Astrocyte of the spinal cord (primary cell): ENCODE measurements at regions not wholly inside any gene's neighbourhood (a gene's known extent, or its start where the extent isn't known, plus 50 kb on each side); places are given as distances from the start of the nearest gene placed in this dataset.

ENCODE experiments used
- DNase-seq: peaks from one replicate; pipeline ENCODE4 v3.0.0; 2011; ENCODE audit warnings: low read depth, low spot score
- H3K4me3 ChIP-seq: 2 replicates; pipeline ENCODE4 v1.5.1; 2011; ENCODE audit warnings: low read depth, mild to moderate bottlenecking, low read length, moderate library complexity
- in situ Hi-C: cut with HindIII; loops from 2 replicates; pipeline ENCODE4 v1.10.0; 2017; ENCODE audit warnings: low sequenced_read_pairs
- TF ChIP-seq, protein P1 (sequence below): IDR thresholded peaks from 2 replicates; pipeline ENCODE4 v1.5.1; 2012; ENCODE audit warnings: low read depth, mild to moderate bottlenecking, low read length, inconsistent platforms

DNA sequence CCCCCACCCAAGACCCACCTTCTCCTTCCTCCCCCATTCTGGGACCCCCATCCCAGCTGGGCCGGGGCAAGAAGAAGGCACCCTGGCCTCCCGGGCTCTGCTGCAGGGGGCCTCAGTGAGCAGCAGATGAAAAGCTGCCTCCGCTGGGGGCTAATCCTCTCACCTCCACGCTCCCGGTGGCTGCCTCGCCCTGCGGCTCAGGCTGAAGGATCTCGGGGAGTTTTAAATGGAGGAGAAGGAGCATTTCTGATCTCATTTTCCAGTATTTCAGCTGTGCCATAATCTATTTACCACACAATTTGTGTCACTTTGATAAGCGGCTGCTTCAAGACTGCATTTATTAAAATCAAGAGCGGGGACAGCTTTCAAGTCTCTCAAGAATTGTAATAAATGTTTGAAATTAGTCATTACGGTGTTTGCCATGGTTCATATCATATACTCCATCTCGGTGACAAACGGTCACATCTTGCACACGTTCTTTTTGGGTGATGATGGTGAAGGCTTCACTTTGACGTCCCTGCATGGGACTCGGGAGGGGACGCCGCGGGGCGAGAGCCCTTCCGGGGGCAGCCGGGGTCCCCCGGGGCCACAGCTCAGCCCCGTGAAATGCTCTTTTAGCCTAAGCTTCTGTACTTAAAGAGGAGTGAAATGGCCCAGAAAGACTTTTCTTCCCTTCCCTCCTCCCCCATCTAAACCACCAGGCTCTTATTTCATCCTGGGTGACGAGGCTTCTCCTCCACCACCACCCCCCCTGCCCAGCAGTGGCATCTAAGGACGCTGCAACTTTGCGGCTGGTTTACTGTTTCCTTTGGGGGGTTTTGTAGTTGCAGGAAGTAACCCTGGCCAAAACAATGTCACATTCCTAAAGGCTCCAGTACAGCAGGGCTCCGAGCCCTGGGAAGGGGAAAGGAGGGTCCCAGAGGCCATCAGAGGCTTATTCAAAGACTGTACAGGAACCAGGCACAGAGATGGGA is 313.1 kb upstream of the TNRC6C start:
- TF ChIP-seq, protein P1, sequence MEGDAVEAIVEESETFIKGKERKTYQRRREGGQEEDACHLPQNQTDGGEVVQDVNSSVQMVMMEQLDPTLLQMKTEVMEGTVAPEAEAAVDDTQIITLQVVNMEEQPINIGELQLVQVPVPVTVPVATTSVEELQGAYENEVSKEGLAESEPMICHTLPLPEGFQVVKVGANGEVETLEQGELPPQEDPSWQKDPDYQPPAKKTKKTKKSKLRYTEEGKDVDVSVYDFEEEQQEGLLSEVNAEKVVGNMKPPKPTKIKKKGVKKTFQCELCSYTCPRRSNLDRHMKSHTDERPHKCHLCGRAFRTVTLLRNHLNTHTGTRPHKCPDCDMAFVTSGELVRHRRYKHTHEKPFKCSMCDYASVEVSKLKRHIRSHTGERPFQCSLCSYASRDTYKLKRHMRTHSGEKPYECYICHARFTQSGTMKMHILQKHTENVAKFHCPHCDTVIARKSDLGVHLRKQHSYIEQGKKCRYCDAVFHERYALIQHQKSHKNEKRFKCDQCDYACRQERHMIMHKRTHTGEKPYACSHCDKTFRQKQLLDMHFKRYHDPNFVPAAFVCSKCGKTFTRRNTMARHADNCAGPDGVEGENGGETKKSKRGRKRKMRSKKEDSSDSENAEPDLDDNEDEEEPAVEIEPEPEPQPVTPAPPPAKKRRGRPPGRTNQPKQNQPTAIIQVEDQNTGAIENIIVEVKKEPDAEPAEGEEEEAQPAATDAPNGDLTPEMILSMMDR, result no peak
- H3K4me3 ChIP-seq, result no peak overlapping the region
- in situ Hi-C loops, result no loop called here
- no peak for DNase-seq

DNA sequence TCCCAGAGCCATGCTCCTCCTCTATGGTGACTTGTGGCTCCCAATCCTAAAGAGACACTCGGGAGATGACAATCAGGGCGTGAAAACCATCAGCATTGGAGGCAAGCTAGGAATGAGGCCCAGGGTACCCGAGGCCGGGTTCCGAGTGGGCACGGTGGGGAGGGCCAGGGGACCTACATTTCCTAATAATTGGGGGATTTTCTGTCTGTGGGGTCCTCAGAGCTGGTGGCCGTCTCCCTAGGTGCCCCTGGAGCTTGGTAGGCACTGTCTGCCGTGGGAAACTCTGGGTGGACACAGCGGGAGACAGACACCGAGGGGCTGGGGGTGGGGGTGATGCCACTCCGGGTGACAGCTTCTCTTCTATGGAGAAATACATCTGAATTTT is 312.5 kb upstream of the TNRC6C start:
- no peak overlapping the region for H3K4me3 ChIP-seq
- TF ChIP-seq, protein P1, result no peak
- in situ Hi-C loops, result no loop called here
- DNase-seq, result no peak

DNA sequence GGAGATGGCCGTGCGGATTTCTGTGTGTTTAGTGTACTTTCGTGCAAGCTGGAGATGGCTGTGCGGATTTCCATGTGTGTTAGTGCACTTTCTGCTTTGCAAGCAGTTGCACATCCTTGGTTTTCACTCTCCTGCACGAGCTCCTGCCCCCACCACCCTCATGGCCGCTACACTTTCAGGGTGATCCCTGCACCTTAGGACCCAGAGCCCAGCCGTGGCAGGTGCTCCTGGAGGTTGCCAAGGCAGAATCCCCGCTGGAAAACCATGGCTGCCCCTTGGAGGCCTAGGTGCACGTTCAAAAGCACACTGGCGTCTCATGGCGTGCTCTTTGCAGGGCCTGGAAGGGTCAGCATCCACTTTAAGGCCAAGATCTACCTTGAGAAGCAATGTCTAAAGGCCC is 311.0 kb upstream of the TNRC6C start:
- DNase-seq, result no peak
- TF ChIP-seq, protein P1, result no peak
- in situ Hi-C loops, result no loop called here
- no peak overlapping the region for H3K4me3 ChIP-seq

DNA sequence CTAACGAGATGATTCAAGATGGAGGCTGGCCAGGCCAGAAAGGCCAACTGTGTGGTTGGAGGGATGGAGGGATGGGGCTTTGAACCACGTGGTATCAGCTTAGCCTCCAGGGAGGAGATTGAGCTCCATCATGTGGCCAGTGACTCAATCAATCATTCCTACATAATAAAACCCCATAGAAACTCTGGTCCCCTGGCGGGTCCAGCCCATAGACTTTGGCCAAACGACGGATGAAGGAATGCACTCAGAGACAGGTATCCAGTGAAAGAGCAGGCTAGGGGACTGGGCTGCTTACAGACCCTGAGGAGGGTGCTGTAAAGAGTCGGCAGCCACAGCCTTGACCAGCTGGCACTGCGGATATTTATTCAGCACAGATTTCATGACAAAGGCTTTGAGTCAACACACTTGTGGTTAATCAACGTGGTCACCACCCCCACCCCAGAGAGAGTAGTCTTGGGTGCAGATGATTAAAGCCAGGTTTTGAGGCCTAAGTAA is 308.7 kb upstream of the TNRC6C start:
- DNase-seq, result no peak

DNA sequence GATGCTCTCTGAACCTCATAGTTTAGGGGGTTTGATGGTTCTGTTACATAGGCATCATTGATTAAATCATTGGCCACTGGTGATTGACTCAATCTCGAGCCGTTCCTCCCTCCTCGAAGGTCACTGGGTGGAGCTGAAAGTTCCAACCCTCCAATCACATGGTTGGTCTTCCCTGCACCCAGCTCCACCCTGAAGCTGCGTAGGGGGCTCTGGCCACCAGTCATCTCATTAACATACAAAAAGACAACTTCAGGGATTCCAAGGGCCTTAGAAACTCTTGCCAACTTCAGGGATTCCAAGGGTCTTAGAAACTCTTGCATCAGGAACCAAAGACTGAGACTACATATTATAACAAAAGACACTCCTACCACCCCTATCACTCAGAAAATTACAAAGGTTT is 306.5 kb upstream of the TNRC6C start:
- TF ChIP-seq, protein P1, result no peak
- no peak overlapping the region for H3K4me3 ChIP-seq
- in situ Hi-C loops, result no loop called here
- no peak for DNase-seq

More for the DNA sequence above, 308.7 kb upstream of the TNRC6C start:
- in situ Hi-C loops, result no loop called here
- TF ChIP-seq, protein P1, result no peak
- H3K4me3 ChIP-seq, result no peak overlapping the region

DNA sequence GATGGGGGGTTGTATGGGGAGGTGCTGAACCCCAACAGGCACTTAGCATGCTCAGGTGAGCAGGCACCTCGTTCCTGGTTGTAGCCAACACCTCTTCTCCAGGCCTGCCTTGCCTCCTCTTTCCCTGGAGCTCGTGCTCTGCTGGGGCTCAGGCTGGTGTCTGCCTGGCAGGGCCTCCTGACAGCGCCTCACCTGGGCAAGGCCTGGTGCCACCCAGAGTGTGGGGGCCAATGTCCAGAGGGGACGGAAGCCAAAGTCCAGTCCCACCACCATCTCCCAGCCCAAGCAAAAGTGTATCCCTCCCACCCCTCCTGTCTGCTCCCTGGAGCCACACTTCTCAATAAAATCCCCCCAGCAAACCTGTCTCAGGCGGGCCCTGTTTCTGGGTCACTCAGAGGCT is 304.2 kb upstream of the TNRC6C start:
- TF ChIP-seq, protein P1, result no peak
- no peak for DNase-seq
- H3K4me3 ChIP-seq, result no peak overlapping the region
- in situ Hi-C loops, result no loop called here
